Neuronal stem cell (in vitro differentiated cells): ENCODE measurements at regions not wholly inside any gene's neighbourhood (a gene's known extent, or its start where the extent isn't known, plus 50 kb on each side); places are given as distances from the start of the nearest gene placed in this dataset.
"Not testable (repeated sequence)": the region's sequence is repeated elsewhere in the genome, so short reads cannot be mapped to it uniquely, and the experiment has no call there.

Experiments used
- DNase-seq: peaks from one replicate; pipeline ENCODE4 v3.0.0-alpha.2; 2013; ENCODE audit warnings: low spot score
- H2AFZ ChIP-seq: one replicate; pipeline ENCODE4 v1.6.1; 2013; ENCODE audit warnings: mild to moderate bottlenecking, low read length, inconsistent platforms
- H2AK5ac ChIP-seq: 2 replicates; pipeline ENCODE4 v1.6.1; 2013; ENCODE audit warnings: low read depth, mild to moderate bottlenecking, inconsistent platforms, low read length, moderate library complexity, mixed read lengths
- H2BK120ac ChIP-seq: 2 replicates; pipeline ENCODE4 v1.6.1; 2013; ENCODE audit warnings: low read depth, mild to moderate bottlenecking, inconsistent platforms, low read length, moderate library complexity, mixed read lengths
- H2BK12ac ChIP-seq: one replicate; pipeline ENCODE4 v1.6.1; 2013; ENCODE audit warnings: low read length, inconsistent platforms
- H2BK15ac ChIP-seq: 2 replicates; pipeline ENCODE4 v1.6.1; 2013; ENCODE audit warnings: mild to moderate bottlenecking, low read length, inconsistent platforms, mixed read lengths
- H2BK5ac ChIP-seq: one replicate; pipeline ENCODE4 v1.6.1; 2013; ENCODE audit warnings: inconsistent platforms, mild to moderate bottlenecking, low read length, moderate library complexity
- H3K14ac ChIP-seq: one replicate; pipeline ENCODE4 v1.6.1; 2013; ENCODE audit warnings: low read length, inconsistent platforms
- H3K18ac ChIP-seq: 2 replicates; pipeline ENCODE4 v1.6.1; 2013; ENCODE audit warnings: low read length, inconsistent platforms
- H3K23ac ChIP-seq: 2 replicates; pipeline ENCODE4 v1.6.1; 2013; ENCODE audit warnings: low read depth, mild to moderate bottlenecking, mixed read lengths, low read length, inconsistent platforms; ENCODE audit not compliant: poor library complexity
- H3K27ac ChIP-seq: replicated peaks from 3 replicates; pipeline ENCODE4 v1.5.1; 2013; ENCODE audit warnings: low read length, inconsistent platforms
- H3K27me3 ChIP-seq, 3 experiments: 2 replicates each; pipeline ENCODE4 v1.6.1; 2013; ENCODE audit warnings: low read length in 3 of 3, mild to moderate bottlenecking in 2 of 3, inconsistent platforms in 1 of 3, low read depth in 1 of 3, mixed read lengths in 1 of 3, moderate library complexity in 1 of 3; ENCODE audit not compliant: control insufficient read depth in 3 of 3, insufficient read depth in 3 of 3
- H3K36me3 ChIP-seq, 2 donors: replicated peaks in 1 of 2; 2 replicates each; pipeline ENCODE4 v1.6.1; 2013; ENCODE audit warnings: low read length in 2 of 2; ENCODE audit not compliant: control insufficient read depth in 2 of 2, insufficient read depth in 2 of 2
- H3K4ac ChIP-seq: 2 replicates; pipeline ENCODE4 v1.6.1; 2013; ENCODE audit warnings: inconsistent platforms, mild to moderate bottlenecking, low read length, moderate library complexity
- H3K4me1 ChIP-seq, 2 donors: 1 replicate in 1 of 2; 2 replicates in 1 of 2; pipeline ENCODE4 v1.6.1; 2013; ENCODE audit warnings: low read length in 2 of 2, low read depth in 1 of 2; ENCODE audit not compliant: control insufficient read depth in 2 of 2, insufficient read depth in 1 of 2
- H3K4me2 ChIP-seq: one replicate; pipeline ENCODE4 v1.6.1; 2013; ENCODE audit warnings: mild to moderate bottlenecking, low read length, inconsistent platforms; ENCODE audit not compliant: insufficient read depth, poor library complexity, severe bottlenecking
- H3K4me3 ChIP-seq, 2 donors: 2 replicates each; pipeline ENCODE4 v1.5.1; 2013; ENCODE audit warnings: low read length in 2 of 2, mild to moderate bottlenecking in 2 of 2, inconsistent platforms in 1 of 2, moderate library complexity in 1 of 2
- H3K79me1 ChIP-seq: one replicate; pipeline ENCODE4 v1.6.1; 2013; ENCODE audit warnings: low read depth, mild to moderate bottlenecking, inconsistent platforms, low read length, moderate library complexity
- H3K9ac ChIP-seq: one replicate; pipeline ENCODE4 v1.6.1; 2013; ENCODE audit warnings: mild to moderate bottlenecking, low read depth, low read length, inconsistent platforms; ENCODE audit not compliant: poor library complexity
- H3K9me3 ChIP-seq, 2 donors: replicated peaks in 1 of 2; 2 replicates each; pipeline versions ENCODE3 to v1.6.1; 2013; ENCODE audit warnings: low read length in 2 of 2, mild to moderate bottlenecking in 2 of 2, inconsistent platforms in 1 of 2, low read depth in 1 of 2, mixed read lengths in 1 of 2, moderate library complexity in 1 of 2; ENCODE audit not compliant: control insufficient read depth in 2 of 2, insufficient read depth in 1 of 2
- H4K8ac ChIP-seq: one replicate; pipeline ENCODE4 v1.6.1; 2013; ENCODE audit warnings: low read depth, mild to moderate bottlenecking, inconsistent platforms, low read length, moderate library complexity
- H4K91ac ChIP-seq: one replicate; pipeline ENCODE4 v1.6.1; 2013; ENCODE audit warnings: low read length, low read depth, mild to moderate bottlenecking, inconsistent platforms; ENCODE audit not compliant: poor library complexity
- WGBS, 2 donors: extraction: QIAGEN DNeasy Blood & Tissue Kit; methylation state at CpG; one replicate each; pipeline ENCODE4 v1.1.7; 2013; ENCODE audit warnings: missing lambda C conversion rate in 2 of 2, mixed read lengths in 1 of 2; ENCODE audit not compliant: insufficient read length in 2 of 2, insufficient replicate concordance in 1 of 2; ENCODE audit errors: extremely low coverage in 2 of 2; 5-methylcytosine and 5-hydroxymethylcytosine counted together

GRCh38 chr3:195969341-195969740 is 61.0 kb upstream of the TNK2 start:
- not testable (repeated sequence) for H3K4ac ChIP-seq, H3K14ac ChIP-seq, H3K27me3 ChIP-seq, H3K79me1 ChIP-seq, H3K4me2 ChIP-seq, H4K8ac ChIP-seq, H4K91ac ChIP-seq, H3K4me1 ChIP-seq, H3K9ac ChIP-seq, H3K9me3 ChIP-seq, DNase-seq, H3K18ac ChIP-seq, H3K23ac ChIP-seq, H2AK5ac ChIP-seq, H2BK12ac ChIP-seq, H2BK120ac ChIP-seq, H3K4me3 ChIP-seq, H2AFZ ChIP-seq, H3K27ac ChIP-seq, H2BK5ac ChIP-seq, H2BK15ac ChIP-seq
- WGBS, 2 donors: no CpG with 5 or more reads among the region's 9 CpGs
- peaks cover 15 to 56% of the 10 kb centered on the region in 2 donors for H3K36me3 ChIP-seq

GRCh38 chr3:195968104-195968503 is 59.8 kb upstream of the TNK2 start:
- peaks cover 15 to 52% of the 10 kb centered on the region in 2 donors for H3K36me3 ChIP-seq
- WGBS, 2 donors: no CpG with 5 or more reads among the region's 10 CpGs

GRCh38 chr3:195967387-195967720 is 59.0 kb upstream of the TNK2 start:
- H2BK15ac ChIP-seq, DNase-seq, H3K4me3 ChIP-seq, H3K4ac ChIP-seq, H3K14ac ChIP-seq, H3K9me3 ChIP-seq, H3K18ac ChIP-seq, H3K4me2 ChIP-seq, H3K79me1 ChIP-seq, H3K27me3 ChIP-seq, H4K91ac ChIP-seq, H2BK120ac ChIP-seq, H2BK12ac ChIP-seq, H4K8ac ChIP-seq, H3K23ac ChIP-seq, H3K9ac ChIP-seq, H2AFZ ChIP-seq, H3K4me1 ChIP-seq, H2BK5ac ChIP-seq, H2AK5ac ChIP-seq, H3K27ac ChIP-seq: not testable (repeated sequence)
- no CpG with 5 or more reads among the region's 16 CpGs for WGBS, 2 donors
- peaks cover 15 to 60% of the 10 kb centered on the region in 2 donors for H3K36me3 ChIP-seq

More at GRCh38 chr3:195968104-195968503, 59.8 kb upstream of the TNK2 start:
- H2AK5ac ChIP-seq, H3K4me2 ChIP-seq, H2BK120ac ChIP-seq, H2BK15ac ChIP-seq, H4K91ac ChIP-seq, H3K23ac ChIP-seq, H3K18ac ChIP-seq, H3K27ac ChIP-seq, H3K4me1 ChIP-seq, H2BK5ac ChIP-seq, H3K27me3 ChIP-seq, H3K9me3 ChIP-seq, H2AFZ ChIP-seq, H3K9ac ChIP-seq, H2BK12ac ChIP-seq, H3K4me3 ChIP-seq, H4K8ac ChIP-seq, H3K4ac ChIP-seq, H3K14ac ChIP-seq, DNase-seq, H3K79me1 ChIP-seq: not testable (repeated sequence)

- not testable (repeated sequence) for H3K9me3 ChIP-seq, H3K27ac ChIP-seq, H4K8ac ChIP-seq, H2BK120ac ChIP-seq, H2BK15ac ChIP-seq, H3K4ac ChIP-seq, H2BK12ac ChIP-seq, H2AK5ac ChIP-seq, H4K91ac ChIP-seq, H2AFZ ChIP-seq, H3K4me3 ChIP-seq, H3K4me1 ChIP-seq, H3K23ac ChIP-seq, H2BK5ac ChIP-seq, DNase-seq, H3K18ac ChIP-seq, H3K4me2 ChIP-seq, H3K79me1 ChIP-seq, H3K27me3 ChIP-seq, H3K14ac ChIP-seq, H3K9ac ChIP-seq
- no CpG with 5 or more reads among the region's 15 CpGs for WGBS, 2 donors
- peaks cover 15 to 61% of the 10 kb centered on the region in 2 donors for H3K36me3 ChIP-seq
Observed at GRCh38 chr3:195966563-195967386, 58.4 kb upstream of the TNK2 start.
